ENCODE measurements at regions not wholly inside any gene's neighbourhood (a gene's known extent, or its start where the extent isn't known, plus 50 kb on each side); places are given as distances from the start of the nearest gene placed in this dataset.
"Not testable (repeated sequence)": the region's sequence is repeated elsewhere in the genome, so short reads cannot be mapped to it uniquely, and the experiment has no call there.

DNA sequence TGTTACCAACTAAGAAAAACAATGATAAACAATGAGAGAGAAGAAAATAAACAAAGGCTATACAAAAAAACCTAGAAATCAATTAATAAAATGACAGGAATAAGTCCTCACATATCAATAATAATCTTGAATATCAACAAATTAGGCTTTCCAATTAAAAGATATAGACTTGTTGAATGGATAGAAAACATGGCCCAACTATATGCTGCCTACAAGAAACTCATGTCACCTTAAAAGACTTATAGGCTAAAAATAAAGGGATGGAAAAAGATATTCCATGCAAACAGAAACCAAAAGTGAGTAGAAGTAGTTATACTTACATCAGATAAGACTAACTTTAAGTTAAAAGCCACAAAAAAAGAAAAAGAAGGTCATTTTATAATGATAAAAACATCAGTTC is 183.9 kb downstream of the MYRFL start:
- no peak for DNase-seq

DNA sequence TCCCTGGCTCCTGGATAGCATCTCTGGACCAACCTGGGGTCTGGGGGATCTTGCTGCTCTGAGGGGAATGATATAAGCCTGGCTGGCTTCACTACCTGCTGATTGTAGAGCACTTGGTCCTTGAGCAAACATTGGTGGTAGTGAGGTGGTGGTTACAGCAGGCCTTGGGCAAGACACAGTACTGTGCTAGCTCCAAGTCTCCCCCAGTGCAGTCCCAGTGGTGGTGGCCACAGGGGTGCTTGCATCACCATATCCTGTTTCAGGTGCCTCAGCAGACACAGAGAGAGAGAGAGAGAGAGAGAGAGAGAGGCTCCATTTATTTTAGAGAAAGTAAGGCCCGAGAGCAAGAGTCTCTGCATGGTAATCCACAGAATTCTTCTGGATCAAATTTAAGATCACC is 186.3 kb downstream of the MYRFL start:
- DNase-seq, result peak; percentile 25

DNA sequence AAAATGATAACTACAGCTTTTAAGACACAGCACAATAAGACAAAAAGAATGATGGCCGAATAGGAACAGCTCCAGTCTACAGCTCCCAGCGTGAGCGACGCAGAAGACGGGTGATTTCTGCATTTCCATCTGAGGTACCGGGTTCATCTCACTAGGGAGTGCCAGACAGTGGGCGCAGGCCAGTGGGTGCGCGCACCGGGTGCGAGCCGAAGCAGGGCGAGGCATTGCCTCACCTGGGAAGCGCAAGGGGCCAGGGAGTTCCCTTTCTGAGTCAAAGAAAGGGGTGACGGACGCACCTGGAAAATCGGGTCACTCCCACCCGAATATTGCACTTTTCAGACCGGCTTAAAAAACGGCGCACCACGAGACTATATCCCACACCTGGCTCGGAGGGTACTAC is 188.0 kb downstream of the MYRFL start:
- DNase-seq, result not testable (repeated sequence)

DNA sequence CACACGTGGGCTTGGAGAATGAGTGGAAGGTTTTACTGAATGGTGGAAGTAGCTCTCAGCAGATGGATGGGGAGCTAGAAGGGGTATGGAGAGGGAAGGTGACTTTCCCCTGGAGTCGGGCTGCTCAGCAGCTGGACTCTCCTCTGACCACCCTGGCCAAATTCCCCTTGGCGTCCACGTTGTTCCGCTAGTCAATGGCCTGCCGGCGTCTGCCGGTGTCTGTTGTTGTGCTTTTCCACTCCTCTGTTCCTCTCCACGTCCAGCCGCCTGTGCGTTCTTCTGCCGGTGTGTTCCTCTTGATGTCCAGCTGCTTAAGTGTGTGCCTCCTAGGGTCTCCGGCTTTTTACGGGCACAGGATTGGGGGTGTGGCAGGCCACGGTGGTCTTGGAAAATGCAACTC is 203.5 kb downstream of the MYRFL start:
- no peak for DNase-seq

DNA sequence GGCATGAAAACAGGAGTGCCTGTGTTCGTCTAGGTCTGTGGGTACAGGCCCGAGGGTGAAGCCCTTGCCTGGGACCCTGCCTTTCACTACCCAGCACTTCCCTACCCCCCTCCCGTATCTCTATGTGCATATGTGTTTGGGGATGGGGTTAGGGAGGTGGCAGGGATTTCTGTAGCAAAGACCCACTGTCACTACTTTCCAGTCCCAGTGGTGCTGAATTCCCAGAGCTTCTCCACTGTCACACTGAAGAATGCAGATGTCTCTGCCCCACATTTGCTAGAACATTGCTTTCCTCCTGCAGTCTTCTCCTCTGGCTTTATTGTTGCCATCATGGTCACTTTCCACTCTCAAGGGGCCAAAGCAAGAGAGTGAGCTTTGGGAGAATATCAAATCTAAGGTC is 203.9 kb downstream of the MYRFL start:
- no peak for DNase-seq

DNA sequence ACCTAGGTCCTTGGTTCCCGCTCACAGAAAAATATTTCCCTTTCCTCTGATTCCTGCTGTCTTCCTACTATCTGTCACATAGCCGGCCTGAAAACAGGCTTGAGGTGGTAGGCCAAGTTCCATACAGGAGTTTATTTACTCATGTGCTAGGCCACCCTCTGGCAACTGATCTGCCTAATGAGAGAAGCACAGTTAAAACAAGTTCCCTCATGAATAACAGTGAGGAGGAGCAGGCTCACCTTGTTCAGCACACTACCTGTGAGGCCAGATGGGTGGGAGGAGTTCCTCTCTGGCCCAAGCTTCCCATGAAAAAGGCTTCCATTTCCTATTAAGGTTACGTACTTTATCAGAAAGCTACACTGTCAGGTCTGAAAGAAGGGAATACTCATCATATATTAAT is 206.0 kb downstream of the MYRFL start:
- peak; percentile 61 for DNase-seq

DNA sequence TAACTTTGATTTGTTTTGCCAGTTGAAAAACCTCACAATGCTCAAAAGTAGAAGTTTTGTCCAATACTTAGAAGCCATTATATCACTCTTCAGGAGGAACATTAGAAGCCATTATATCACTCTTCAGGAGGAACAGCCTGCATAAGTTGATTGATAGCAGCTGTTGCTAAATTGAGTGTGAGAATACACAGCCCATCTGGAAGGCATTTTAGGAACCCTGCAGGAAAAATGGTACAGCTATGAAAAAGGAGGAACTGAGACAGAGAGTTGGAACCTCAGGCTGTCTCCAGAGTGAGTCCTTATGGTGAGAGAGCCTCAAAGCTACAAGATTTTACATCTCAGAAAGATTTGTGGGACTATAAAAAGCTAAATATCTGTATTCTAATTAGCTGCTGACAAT is 207.0 kb downstream of the MYRFL start:
- no peak for DNase-seq

DNA sequence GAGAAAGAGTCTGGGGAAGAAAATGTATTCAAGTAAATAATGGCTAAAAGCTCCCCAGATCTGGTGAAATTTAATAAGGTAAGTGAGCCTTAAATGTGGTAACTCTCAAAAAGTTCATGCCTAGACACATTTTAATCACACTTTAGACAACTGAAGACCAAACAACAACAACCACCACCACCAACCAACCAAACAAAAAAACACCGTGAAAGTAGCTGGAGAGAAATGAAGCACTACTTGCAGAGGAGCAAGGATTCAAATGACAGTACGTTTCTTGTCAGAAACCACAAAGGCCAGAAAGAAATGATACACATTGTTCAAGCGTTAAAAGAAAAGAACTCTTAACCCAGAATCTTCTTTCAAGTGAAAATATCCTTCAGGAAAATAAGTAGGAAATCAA is 208.3 kb downstream of the MYRFL start:
- no peak for DNase-seq

DNA sequence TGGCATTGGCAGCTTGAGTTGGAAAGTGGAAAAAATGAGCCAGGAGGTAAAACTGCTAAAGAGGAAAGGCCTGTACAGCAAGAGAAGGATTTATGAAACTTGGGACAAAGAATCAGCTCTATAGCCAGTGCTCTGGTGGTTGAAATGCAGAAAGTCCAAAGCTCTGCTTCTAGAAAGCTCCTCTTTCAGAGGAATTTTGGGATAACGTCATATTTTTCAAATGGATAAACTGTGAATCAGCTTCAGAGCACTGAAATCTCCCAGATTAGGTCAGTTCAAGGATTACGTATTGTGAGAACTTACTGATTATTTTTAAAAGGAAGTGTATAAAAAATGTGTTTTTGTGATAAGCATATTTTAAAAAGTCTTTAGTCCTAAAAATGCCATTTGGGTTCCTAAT is 203.1 kb upstream of the CNOT2 start:
- DNase-seq, result no peak

DNA sequence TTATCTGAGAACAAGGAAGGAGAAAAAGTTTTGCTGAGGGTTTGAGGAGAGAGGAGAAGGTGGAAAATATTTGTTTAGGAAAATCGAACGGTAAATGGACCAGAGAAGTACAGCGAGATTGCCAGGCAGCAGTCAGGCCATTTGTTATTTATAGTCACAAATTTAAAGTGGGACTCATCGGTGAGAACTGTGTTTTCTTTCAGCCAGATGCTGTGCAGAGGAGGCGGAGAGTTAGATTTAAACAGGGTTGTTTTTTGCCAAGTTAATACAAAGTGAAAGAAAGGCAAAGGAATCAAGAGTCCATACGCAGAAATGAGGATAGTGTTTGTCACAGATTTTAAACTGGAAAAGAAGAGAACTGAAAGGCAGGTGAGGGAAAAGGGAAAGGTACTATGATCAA is 200.6 kb upstream of the CNOT2 start:
- no peak for DNase-seq

DNA sequence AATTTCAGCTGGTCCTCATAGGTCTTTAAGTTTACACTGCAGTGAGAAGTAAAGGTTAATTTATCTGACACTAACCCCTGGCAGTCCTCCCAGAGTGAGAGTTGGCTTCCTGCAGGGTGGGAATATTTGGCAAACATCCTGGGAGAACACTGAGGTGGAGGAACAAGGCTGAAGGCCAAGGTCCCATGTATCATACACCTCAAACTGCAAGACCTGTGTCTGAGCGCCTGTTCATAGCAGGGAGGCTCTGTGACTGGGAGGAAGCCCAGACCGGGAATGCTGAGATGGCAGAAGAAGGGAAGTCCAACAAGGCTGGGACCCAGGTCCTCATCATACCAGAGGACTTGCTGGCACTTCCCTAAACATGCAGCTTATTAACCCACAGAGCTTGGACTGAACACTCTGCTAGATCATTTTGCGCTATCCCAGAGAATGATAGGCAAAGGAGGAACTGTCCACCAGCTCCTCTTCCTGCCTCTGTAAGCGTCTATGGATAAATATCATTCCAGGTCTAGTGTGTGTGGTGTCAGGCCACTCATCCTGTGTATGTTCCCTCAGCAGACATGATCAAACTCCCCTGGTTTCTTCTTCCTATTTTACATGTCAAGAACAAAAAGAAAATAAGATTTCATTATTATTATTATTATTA is 199.6 kb upstream of the CNOT2 start:
- no peak for DNase-seq

DNA sequence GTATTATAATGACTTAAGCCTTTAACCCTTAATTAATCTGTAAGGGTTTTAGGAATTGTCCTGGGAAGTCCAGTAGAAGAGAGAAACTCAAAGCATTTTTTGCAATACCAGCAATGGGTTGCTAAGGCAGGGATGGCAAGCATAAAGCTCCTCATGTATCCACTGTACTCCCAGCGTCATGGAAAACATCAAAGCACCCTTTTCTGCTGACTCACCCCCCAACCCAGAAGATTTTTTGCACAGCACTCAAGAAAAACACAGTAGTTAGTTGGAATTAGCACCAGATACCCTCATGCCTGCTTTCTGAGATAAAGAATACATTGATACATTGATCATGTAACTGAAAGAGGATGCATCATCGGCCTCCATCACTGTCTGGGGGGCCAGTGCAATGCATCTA is 199.1 kb upstream of the CNOT2 start:
- DNase-seq, result no peak

DNA sequence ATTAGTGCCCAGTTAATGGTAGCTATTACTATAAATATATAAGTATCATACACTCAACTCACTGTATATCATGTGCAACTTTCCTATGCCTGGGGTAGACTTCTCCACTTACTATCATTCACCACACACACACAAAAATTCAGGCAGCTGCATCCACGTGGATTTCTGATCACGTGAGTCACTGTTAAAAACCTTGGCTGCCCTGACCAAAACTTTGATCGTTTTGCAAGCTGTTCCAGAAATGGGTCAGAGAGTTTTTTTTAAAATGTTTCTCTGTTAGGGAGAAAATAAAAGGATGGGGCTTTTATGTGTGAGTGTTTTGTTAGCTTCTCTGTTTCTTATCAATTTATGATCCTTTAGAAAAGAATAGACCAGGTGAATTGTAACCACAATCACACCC is 198.2 kb upstream of the CNOT2 start:
- DNase-seq, result no peak

DNA sequence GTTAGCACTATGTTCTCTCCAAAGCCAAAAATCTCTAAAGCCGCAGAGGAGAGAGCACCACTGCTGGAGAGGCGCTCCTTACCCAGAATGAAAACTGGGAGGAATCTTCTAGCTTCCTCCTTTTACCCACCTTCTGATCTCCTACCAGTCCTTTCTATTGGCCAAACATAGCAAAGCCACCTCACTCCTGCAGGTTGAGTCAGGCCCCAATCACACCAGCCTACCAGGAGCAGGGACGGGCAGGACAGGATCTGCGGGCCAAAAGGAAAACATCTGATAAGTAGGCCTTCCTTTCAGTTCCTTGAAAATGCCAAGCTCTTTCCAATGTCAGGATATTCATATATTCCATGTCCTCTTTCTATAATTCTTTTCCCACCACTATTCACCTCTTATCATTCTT is 197.7 kb upstream of the CNOT2 start:
- DNase-seq, result no peak

DNA sequence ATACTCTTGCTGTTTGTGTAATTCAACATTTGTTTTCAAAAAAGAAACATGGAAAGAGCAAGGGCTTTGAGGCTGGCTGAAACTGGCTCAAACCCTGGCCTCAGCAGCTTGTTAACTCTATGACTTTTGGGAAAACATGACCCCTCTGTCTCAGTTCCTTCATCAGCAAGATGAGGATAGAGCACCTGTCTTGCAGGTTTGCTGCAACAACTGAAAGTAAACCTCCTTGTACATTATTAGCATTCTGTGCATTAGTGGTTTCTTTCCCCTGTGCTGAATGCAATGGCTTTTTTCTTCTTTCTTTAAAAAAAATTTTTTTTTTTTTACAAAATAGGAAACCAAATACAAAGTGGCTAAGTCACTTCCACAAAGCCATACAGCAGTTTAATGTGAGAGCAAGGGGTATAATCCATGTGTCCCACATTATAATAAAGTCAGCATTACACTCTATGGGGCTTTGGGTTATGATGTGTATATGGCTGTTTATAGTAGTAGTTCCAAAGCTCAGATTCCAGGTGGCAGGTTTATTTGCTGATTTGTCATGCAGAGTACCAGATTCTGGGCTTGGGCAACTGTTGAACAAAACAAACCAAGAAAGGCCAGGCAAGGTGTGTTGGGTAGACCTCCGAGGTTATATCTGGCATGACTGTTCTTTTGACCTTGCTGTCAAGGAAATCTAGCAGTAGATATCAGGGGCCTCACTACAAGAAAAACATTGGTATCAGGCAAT is 194.5 kb upstream of the CNOT2 start:
- DNase-seq, result no peak

DNA sequence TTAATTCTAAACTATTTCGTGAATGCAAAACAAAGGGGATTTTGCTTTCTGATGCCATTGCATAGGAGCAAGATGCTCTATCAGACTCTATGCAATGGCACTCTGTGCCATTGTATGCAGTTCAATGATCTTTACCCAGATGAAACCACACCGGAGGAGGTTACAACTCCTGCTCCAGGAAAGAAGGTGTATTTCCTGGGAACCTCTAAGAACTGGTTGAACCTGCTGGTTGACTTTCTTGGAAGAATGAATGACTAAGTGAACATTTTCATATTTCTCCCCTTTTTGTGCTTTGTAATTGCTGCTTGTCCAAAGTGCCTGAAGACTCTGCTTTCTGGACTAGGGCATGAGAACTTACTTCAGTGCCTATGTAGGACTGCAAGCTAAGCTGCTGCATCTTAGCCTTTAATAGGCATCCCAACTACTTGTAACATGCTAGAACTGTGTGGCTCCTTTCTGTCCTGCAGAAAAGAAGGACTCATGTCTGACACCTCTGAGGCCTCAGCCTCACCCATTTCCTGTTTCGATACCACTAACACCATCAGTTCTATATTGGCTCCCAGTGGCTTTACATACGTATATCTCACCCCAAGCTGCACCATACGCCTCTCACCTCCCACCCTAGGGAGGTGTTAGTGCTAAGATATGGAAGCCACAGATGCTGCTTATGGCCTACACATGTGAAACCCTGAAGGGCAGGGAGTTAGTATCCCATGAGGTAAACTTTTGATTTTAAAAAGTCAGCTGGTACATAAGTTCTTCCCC is 193.5 kb upstream of the CNOT2 start:
- peak; percentile 46 for DNase-seq

DNA sequence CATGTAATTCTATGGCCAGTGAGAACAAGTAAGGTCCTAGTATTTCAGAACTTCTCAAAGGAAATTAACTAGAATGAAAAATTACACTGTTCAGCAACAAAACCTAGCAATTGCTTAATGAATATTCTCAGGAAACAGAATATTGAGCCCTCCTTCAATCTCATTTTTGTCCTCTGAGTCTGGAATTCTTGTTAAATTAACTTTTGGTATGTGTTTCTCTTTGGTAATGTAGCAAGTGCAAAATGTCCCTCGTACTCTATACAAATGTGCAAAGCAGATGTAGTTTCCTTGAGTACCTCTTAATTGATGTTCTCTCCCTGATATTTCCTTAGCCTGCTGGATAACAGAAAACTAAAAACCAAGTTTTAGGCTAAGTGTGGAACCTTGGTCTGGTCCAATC is 190.8 kb upstream of the CNOT2 start:
- DNase-seq, result no peak

DNA sequence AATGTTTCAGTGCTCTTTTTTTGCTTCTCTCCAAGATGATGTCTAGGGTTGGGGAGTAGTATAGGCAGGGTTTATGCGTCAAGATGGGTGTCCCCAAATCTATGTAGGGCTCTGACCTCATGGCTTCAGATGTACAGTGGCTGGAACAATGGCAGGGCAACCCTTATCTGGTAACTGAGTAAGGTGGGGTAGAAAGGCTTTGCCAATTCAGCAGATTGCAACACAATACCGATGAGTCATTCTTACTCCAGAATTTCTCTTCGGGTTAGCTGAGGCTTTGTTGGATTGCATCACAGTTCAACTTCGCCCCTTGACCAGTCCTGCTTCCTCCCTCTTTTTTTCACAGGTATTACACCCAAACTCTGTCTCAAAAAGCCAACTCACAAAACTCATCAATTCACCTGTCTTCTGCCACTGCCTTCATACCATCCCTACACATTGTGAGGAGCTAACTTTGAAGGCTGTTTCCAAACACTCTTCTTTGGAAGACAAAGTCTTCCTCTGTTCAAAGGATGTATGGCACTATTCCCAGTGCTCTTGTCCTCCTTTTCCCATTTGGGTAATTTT is 190.2 kb upstream of the CNOT2 start:
- no peak for DNase-seq

DNA sequence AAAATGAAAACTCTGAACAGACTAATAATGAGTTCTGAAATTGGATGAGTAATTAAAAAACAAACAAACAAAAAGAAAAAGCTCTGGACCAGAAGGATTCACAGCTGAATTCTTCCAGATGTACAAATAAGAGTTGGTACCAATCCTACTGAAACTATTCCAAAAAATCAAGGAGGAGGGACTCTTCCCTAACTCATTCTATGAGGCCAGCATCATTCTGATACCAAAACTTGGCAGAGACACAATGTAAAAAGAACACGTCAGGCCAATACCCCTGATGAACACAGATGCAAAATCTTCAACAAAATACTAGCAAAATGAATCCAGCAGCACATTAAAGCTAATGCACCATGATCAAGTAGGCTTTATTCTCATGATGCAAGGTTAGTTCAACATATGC is 183.9 kb upstream of the CNOT2 start:
- DNase-seq, result no peak

DNA sequence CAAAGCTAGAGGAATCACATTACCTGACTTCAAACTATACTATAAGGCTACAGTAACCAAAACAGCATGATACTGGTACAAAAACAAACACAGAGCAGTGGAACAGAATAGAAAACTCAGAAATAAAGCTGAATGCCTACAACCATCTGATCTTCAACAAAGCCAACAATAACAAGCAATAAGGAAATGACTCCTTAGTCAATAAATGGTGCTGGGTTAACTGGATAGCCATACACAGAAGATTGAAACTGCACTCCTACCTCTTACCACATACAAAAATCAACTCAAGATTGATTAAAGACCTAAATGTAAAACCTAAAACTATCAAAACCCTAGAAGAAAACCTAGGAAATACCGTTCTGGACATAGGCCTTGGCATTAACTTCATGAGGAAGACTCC is 182.6 kb upstream of the CNOT2 start:
- no peak for DNase-seq

DNA sequence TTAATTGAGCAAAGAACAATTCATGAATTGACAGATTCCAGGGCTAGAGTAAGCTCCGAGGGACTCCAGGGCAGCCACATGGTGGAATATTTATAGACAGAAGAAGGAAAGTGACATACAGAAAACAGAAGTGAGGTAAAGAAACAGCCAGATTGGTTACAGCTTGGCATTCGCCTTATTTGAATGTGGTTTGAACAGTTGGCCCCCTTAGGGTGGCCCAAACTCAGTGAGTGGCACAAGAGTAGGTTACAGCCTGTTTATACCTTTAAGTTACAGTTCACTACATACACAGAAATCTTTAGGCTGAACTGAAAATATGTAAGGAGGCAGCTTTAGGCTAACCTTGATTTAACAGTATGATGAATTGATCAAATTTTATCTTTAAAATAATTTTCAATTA is 174.5 kb upstream of the CNOT2 start:
- DNase-seq, result no peak

DNA sequence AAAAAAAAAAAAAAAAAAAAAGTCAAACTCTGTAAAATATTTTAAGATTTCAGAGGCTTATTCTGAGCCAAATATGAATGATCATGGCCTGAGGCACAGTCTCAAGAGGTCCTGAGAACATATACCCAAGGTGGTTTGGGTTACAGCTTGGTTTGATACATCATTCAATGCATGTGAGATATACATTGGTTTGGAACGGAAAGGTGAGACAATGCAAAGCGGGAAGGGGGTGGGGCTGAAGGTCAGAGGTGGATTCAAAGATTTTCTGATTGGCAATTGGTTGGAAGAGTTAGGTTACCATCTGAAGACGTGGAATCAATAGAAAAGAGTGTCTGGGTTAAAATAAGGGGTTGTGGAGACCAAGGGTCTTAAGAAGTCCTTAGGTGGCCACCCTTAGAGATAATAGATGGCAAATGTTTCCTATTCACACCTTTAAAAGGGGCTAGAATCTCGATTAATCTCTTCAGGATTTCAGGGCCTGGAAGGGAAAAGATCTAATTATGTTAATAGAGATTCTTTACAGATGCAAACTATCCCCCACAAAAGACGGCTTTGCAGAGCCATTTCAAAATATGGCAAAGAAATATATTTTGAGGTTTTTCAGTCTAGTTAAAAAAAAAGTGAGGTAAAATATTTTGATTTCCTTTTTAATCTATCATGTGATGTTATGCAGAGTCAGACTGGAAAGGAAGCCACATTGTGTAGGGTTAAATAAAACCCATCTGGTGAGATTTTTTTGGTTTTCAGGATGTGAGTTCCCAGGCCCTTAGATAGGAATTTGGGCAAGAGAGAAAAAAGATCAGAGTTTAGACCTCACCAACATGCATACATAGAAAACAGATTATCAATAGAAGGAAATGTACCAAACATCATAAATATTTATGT is 173.8 kb upstream of the CNOT2 start:
- no peak for DNase-seq

DNA sequence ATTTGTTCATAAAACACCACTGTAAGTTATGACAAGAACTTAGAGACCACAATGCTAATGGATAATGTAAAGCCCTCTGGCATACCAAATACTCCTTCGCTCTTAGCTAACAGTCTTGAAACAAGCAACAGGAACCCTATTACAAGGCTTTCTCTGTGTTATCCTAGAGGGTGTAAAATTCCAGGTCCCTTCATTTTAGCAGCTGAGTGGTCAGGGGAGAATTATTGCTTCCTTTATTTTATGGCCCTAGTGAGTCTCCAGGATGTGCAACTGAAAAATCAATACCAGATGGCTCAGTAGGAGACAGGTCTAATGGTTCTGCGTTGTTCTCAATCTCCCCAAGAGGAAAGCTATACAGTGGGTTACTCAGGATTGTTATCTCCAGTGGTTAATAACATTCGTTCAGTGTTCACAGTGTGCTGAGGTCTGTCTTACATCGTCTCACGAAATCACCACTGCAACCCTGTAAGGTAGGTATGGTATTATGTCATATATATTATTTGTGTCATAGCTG is 172.7 kb upstream of the CNOT2 start:
- DNase-seq, result peak; percentile 52

All from NCI-H510A treated with DMSO at 0.1 percent for 48 hours (cell line).